H1 (cell line): ENCODE measurements at regions not wholly inside any gene's neighbourhood (a gene's known extent, or its start where the extent isn't known, plus 50 kb on each side); places are given as distances from the start of the nearest gene placed in this dataset.
A peak's percentile ranks its signal among the peaks of the same experiment; 100 is the strongest.

Experiments used
- CTCF ChIA-PET: fragments of 300-600 bp; sonication (Branson Sonifier 250); formaldehyde crosslinking; loops from one replicate; lab custom pipeline; 2021; ENCODE audit not compliant: partially characterized antibody; lab: Charles Lee
- POLR2A ChIA-PET: fragments of 300-600 bp; sonication (Branson Sonifier 250); formaldehyde crosslinking; loops from one replicate; lab custom pipeline; 2021; ENCODE audit warnings: inconsistent platforms; ENCODE audit not compliant: partially characterized antibody; lab: Charles Lee
- DNase-seq, 2 experiments: peaks; one replicate each; pipeline versions ENCODE4 v3.0.0 to v3.0.0-alpha.2; 2010 to 2022; ENCODE audit warnings: low spot score in 2 of 2, low read depth in 1 of 2, mixed read lengths in 1 of 2
- FAIRE-seq: peaks from 2 replicates; lab custom pipeline; 2011; peaks lifted over from hg19 to GRCh38; lab: Jason Lieb, UNC
- H2AFZ ChIP-seq: 2 replicates; pipeline ENCODE4 v1.8.1; 2012; ENCODE audit warnings: low read length, inconsistent platforms
- H2AK5ac ChIP-seq: 2 replicates; pipeline ENCODE4 v1.6.1; 2013; ENCODE audit warnings: low read depth, low read length
- H2BK120ac ChIP-seq: replicated peaks from 2 replicates; pipeline ENCODE3; 2013; ENCODE audit warnings: low read depth, low read length, inconsistent platforms
- H2BK12ac ChIP-seq: 2 replicates; pipeline ENCODE4 v1.6.1; 2013; ENCODE audit warnings: low read depth, low read length
- H2BK15ac ChIP-seq: 2 replicates; pipeline ENCODE4 v1.6.1; 2013; ENCODE audit warnings: low read length
- H2BK20ac ChIP-seq: 2 replicates; pipeline ENCODE4 v1.6.1; 2013; ENCODE audit warnings: low read length
- H2BK5ac ChIP-seq: 2 replicates; pipeline ENCODE4 v1.6.1; 2013; ENCODE audit warnings: low read depth, low read length
- H3K14ac ChIP-seq: 2 replicates; pipeline ENCODE4 v1.6.1; 2013; ENCODE audit warnings: inconsistent platforms; ENCODE audit not compliant: insufficient read length
- H3K18ac ChIP-seq: 2 replicates; pipeline ENCODE4 v1.6.1; 2013; ENCODE audit warnings: low read length; ENCODE audit errors: extremely low read depth
- H3K23ac ChIP-seq: 2 replicates; pipeline ENCODE4 v1.6.1; 2013; ENCODE audit warnings: inconsistent platforms; ENCODE audit not compliant: insufficient read length
- H3K23me2 ChIP-seq: 2 replicates; pipeline ENCODE4 v1.6.1; 2013; ENCODE audit warnings: low read depth, low read length
- H3K27ac ChIP-seq: 2 replicates; pipeline ENCODE4 v1.6.1; 2011; ENCODE audit warnings: low read depth, low read length, inconsistent platforms
- H3K27me3 ChIP-seq, 4 experiments: replicated peaks in 1 of 4; 1 replicate in 1 of 4; 2 replicates in 3 of 4; pipeline versions ENCODE4 v1.6.1 to v1.8.1; 2011 to 2013; ENCODE audit warnings: low read length in 3 of 4, mild to moderate bottlenecking in 3 of 4, inconsistent platforms in 2 of 4, mixed read lengths in 2 of 4, moderate library complexity in 1 of 4; ENCODE audit not compliant: control insufficient read depth in 3 of 4, insufficient read depth in 3 of 4; ENCODE audit errors: extremely low read depth in 1 of 4
- H3K36me3 ChIP-seq, 4 experiments: 2 replicates each; pipeline versions ENCODE4 v1.6.1 to v1.8.1; 2011 to 2013; ENCODE audit warnings: mild to moderate bottlenecking in 4 of 4, low read length in 3 of 4, moderate library complexity in 2 of 4, control low read depth in 1 of 4, inconsistent platforms in 1 of 4; ENCODE audit not compliant: insufficient read depth in 4 of 4, control insufficient read depth in 2 of 4
- H3K4ac ChIP-seq: replicated peaks from 2 replicates; pipeline ENCODE3; 2013; ENCODE audit warnings: low read length, low read depth, mixed read lengths, inconsistent platforms; ENCODE audit not compliant: insufficient read length
- H3K4me1 ChIP-seq, 4 experiments: replicated peaks in 1 of 4; 1 replicate in 1 of 4; 2 replicates in 3 of 4; pipeline versions ENCODE4 v1.6.1 to v1.8.1; 2011 to 2013; ENCODE audit warnings: low read length in 3 of 4, inconsistent platforms in 2 of 4, mixed read lengths in 1 of 4; ENCODE audit not compliant: insufficient read depth in 4 of 4, control insufficient read depth in 3 of 4
- H3K4me2 ChIP-seq, 2 experiments: 2 replicates each; pipeline versions ENCODE4 v1.6.1 to v1.8.1; 2011 to 2013; ENCODE audit warnings: low read depth in 2 of 2, low read length in 2 of 2, control low read depth in 1 of 2, inconsistent platforms in 1 of 2, mild to moderate bottlenecking in 1 of 2; ENCODE audit not compliant: insufficient read depth in 1 of 2
- H3K4me3 ChIP-seq, 4 experiments: fragments of 200-600, 300-600 bp in 1 of 4; sonication (generic), shearing (Covaris generic), sonication (Bioruptor Twin) in 1 of 4; 2 replicates each; pipeline versions ENCODE4 v1.5.1 to v1.8.1; 2011 to 2016; ENCODE audit warnings: low read length in 4 of 4, low read depth in 3 of 4, control low read depth in 2 of 4, inconsistent platforms in 2 of 4, mild to moderate bottlenecking in 2 of 4, mixed read lengths in 1 of 4, moderate library complexity in 1 of 4; ENCODE audit not compliant: insufficient read depth in 2 of 4; ENCODE audit errors: extremely low read depth in 1 of 4
- H3K56ac ChIP-seq: replicated peaks from 2 replicates; pipeline ENCODE3; 2013; ENCODE audit warnings: low read depth, mild to moderate bottlenecking, mixed read lengths, low read length, inconsistent platforms; ENCODE audit not compliant: insufficient read length
- H3K79me1 ChIP-seq: 2 replicates; pipeline ENCODE4 v1.6.1; 2013; ENCODE audit warnings: low read depth, low read length, control low read depth
- H3K79me2 ChIP-seq, 2 experiments: 2 replicates each; pipeline versions ENCODE4 v1.6.1 to v1.8.1; 2012 to 2013; ENCODE audit warnings: low read length in 2 of 2, mild to moderate bottlenecking in 2 of 2, inconsistent platforms in 1 of 2; ENCODE audit not compliant: insufficient read depth in 2 of 2, control insufficient read depth in 1 of 2
- H3K9ac ChIP-seq, 4 experiments: replicated peaks in 1 of 4; 1 replicate in 1 of 4; 2 replicates in 3 of 4; pipeline versions ENCODE4 v1.6.1 to v1.8.1; 2011 to 2013; ENCODE audit warnings: low read depth in 3 of 4, low read length in 3 of 4, control low read depth in 2 of 4, mild to moderate bottlenecking in 2 of 4, moderate library complexity in 2 of 4, inconsistent platforms in 1 of 4; ENCODE audit errors: extremely low read depth in 1 of 4
- H3K9me3 ChIP-seq, 2 experiments: 2 replicates each; pipeline versions ENCODE4 v1.6.1 to v1.8.1; 2012 to 2013; ENCODE audit warnings: mild to moderate bottlenecking in 2 of 2, moderate library complexity in 2 of 2, control low read depth in 1 of 2, inconsistent platforms in 1 of 2, low read depth in 1 of 2, low read length in 1 of 2, mixed read lengths in 1 of 2; ENCODE audit not compliant: insufficient read depth in 2 of 2
- H4K20me1 ChIP-seq, 2 experiments: replicated peaks in 1 of 2; 2 replicates each; pipeline versions ENCODE3 to v1.8.1; 2011 to 2013; ENCODE audit warnings: inconsistent platforms in 2 of 2, low read length in 2 of 2, mild to moderate bottlenecking in 1 of 2; ENCODE audit not compliant: insufficient read depth in 2 of 2, control insufficient read depth in 1 of 2
- H4K5ac ChIP-seq: 2 replicates; pipeline ENCODE4 v1.6.1; 2013; ENCODE audit warnings: low read length, low read depth, mixed read lengths, inconsistent platforms; ENCODE audit not compliant: insufficient read length
- H4K8ac ChIP-seq: 2 replicates; pipeline ENCODE4 v1.8.0; 2013; ENCODE audit warnings: mild to moderate bottlenecking, moderate library complexity, low read length, inconsistent platforms; ENCODE audit not compliant: insufficient read depth; ENCODE audit errors: extremely low read depth
- H4K91ac ChIP-seq: replicated peaks from 2 replicates; pipeline ENCODE3; 2013; ENCODE audit warnings: low read length, mixed read lengths, inconsistent platforms; ENCODE audit not compliant: insufficient read length
- SP1 ChIP-seq: IDR thresholded peaks from 2 replicates; pipeline ENCODE4 v1.6.1; 2011; ENCODE audit warnings: low read depth, low read length
- TCF12 ChIP-seq: IDR thresholded peaks from 2 replicates; pipeline ENCODE4 v1.6.1; 2011; ENCODE audit warnings: low read depth, mild to moderate bottlenecking, low read length
- WGBS, 2 experiments: shearing (Covaris generic) in 1 of 2; methylation state at CpG; one replicate each; pipeline versions ENCODE4 v1.1.6 to v1.1.7; 2013 to 2015; ENCODE audit warnings: low lambda C conversion rate in 2 of 2, mixed read lengths in 2 of 2, inconsistent platforms in 1 of 2, low coverage in 1 of 2, missing lambda C conversion rate in 1 of 2; ENCODE audit not compliant: insufficient replicate concordance in 2 of 2, insufficient coverage in 1 of 2, insufficient read length in 1 of 2; ENCODE audit errors: extremely low coverage in 1 of 2, missing lambda C conversion rate in 1 of 2; 5-methylcytosine and 5-hydroxymethylcytosine counted together

GRCh38 chr6:110042670-110043296 is 64.7 kb downstream of the GPR6 start:
- Histone ChIP-seq H3K9me3 (no peaks in the 10 kb centered on the region), H3K79me1 (no peaks in the 10 kb centered on the region), H2BK120ac (no peak overlapping the region), H3K56ac (no peak overlapping the region), H3K79me2 (no peaks in the 10 kb centered on the region), H3K27ac (no peak overlapping the region), H2BK20ac (no peak overlapping the region), H3K4ac (no peak overlapping the region), H2AFZ (0 out of 2 replicates have a peak overlapping the region, but pooled peaks have one; percentile 18), H3K23ac (no peak overlapping the region), H3K36me3 (no peaks in the 10 kb centered on the region), H3K4me2 (no peak overlapping the region), H2BK15ac (no peak overlapping the region), H3K23me2 (no peaks in the 10 kb centered on the region), H4K8ac (no peak overlapping the region), H4K20me1 (no peaks in the 10 kb centered on the region), H4K91ac (no peak overlapping the region)
- FAIRE-seq (no peak), DNase-seq (peak in 1 of 2 experiments; percentile 39)
- 88% methylated on average over 9 of the region's 9 CpGs; no CpG with 5 or more reads in 1 of the 2 experiments for WGBS, 2 experiments
- CTCF ChIA-PET, result interaction anchor here (0.8 to 3.7 kb wide), 2 partner anchors 11 to 338 kb away, joined by 3 to 15 read pairs; no protein-coding TSS in a partner anchor
- POLR2A ChIA-PET, result no interaction called here
- TF ChIP-seq TCF12 (no peak), SP1 (peak; percentile 55; the same call in 1 of the 2 replicates)
- TF ChIP-seq, all 59 proteins: peak for 1
- Histone ChIP-seq H2BK12ac (no peak overlapping the region), H3K9ac (no peak overlapping the region), H3K4me3 (no peak overlapping the region), H4K5ac (no peak overlapping the region), H3K4me1 (peaks cover 0 to 3% (median 3%) of the 10 kb centered on the region in 4 experiments; a peak in 5 of 7 replicates), H2AK5ac (no peak overlapping the region), H3K18ac (no peak overlapping the region), H3K14ac (no peak overlapping the region), H2BK5ac (no peak overlapping the region), H3K27me3 (no peaks in the 10 kb centered on the region)
